GM12892 (cell line): ENCODE measurements at regions not wholly inside any gene's neighbourhood (a gene's known extent, or its start where the extent isn't known, plus 50 kb on each side); places are given as distances from the start of the nearest gene placed in this dataset.

Experiments
- POLR2A ChIP-seq: IDR thresholded peaks from 2 replicates; pipeline ENCODE4 v1.6.1; 2011; ENCODE audit warnings: low read depth, low read length, control low read depth
- POLR2AphosphoS5 ChIP-seq: IDR thresholded peaks from 2 replicates; pipeline ENCODE4 v1.6.1; 2011; ENCODE audit warnings: low read depth, low read length, control low read depth

- TF ChIP-seq POLR2AphosphoS5 (no peak), POLR2A (no peak)
Measured at GRCh38 chr12:58814036-58814435, 106.3 kb downstream of the LRIG3 start.
